Fibroblast of pulmonary artery (primary cell): ENCODE measurements at regions not wholly inside any gene's neighbourhood (a gene's known extent, or its start where the extent isn't known, plus 50 kb on each side); places are given as distances from the start of the nearest gene placed in this dataset.

ENCODE experiments used
- DNase-seq: peaks from one replicate; pipeline ENCODE4 v3.0.0-alpha.2; 2010; ENCODE audit warnings: low read depth
- H3K4me3 ChIP-seq: replicated peaks from 2 replicates; pipeline ENCODE4 v1.5.1; 2011; ENCODE audit warnings: low read depth, mild to moderate bottlenecking, control low read depth, low read length, moderate library complexity
- CTCF ChIP-seq: IDR thresholded peaks from 2 replicates; pipeline ENCODE4 v1.5.1; 2011; ENCODE audit warnings: mild to moderate bottlenecking, control low read depth, low read length, inconsistent platforms; ENCODE audit errors: missing control alignments

- no peak for TF ChIP-seq CTCF
- H3K4me3 ChIP-seq, result no peak overlapping the region
- DNase-seq, result no peak
These were observed 208.6 kb downstream of the RBM43 start for GRCh38 chr2:151052850-151053660.

GRCh38 chr2:151051574-151052220 is 210.0 kb downstream of the RBM43 start:
- H3K4me3 ChIP-seq, result no peak overlapping the region
- DNase-seq, result peak; percentile 74
- peak; percentile 91 for TF ChIP-seq CTCF

- peak; percentile 64 for DNase-seq
- TF ChIP-seq CTCF, result no peak
- H3K4me3 ChIP-seq, result no peak overlapping the region
These were observed 211.9 kb downstream of the RBM43 start for GRCh38 chr2:151049746-151050145.

GRCh38 chr2:151048331-151049054 is 213.2 kb downstream of the RBM43 start:
- TF ChIP-seq CTCF, result no peak
- no peak overlapping the region for H3K4me3 ChIP-seq
- DNase-seq, result no peak

GRCh38 chr2:151043484-151043883 is 218.2 kb downstream of the RBM43 start:
- peak; percentile 50 for DNase-seq
- no peak for TF ChIP-seq CTCF
- H3K4me3 ChIP-seq, result no peak overlapping the region

GRCh38 chr2:151042964-151043363 is 218.7 kb downstream of the RBM43 start:
- no peak overlapping the region for H3K4me3 ChIP-seq
- no peak for DNase-seq
- no peak for TF ChIP-seq CTCF
